Brain microvascular endothelial cell (primary cell): ENCODE measurements at regions not wholly inside any gene's neighbourhood (a gene's known extent, or its start where the extent isn't known, plus 50 kb on each side); places are given as distances from the start of the nearest gene placed in this dataset.

ENCODE experiments used
- DNase-seq: peaks from one replicate; pipeline ENCODE4 v3.0.0-alpha.2; 2020
- H3K27ac ChIP-seq: fragments of 250-450 bp; sonication (Bioruptor Pico); 2 replicates; pipeline ENCODE4 v1.5.1; 2020; ENCODE audit warnings: mild to moderate bottlenecking, moderate library complexity
- H3K27me3 ChIP-seq: fragments of 250-450 bp; sonication (Bioruptor Pico); replicated peaks from 2 replicates; pipeline ENCODE4 v1.5.1; 2020; ENCODE audit warnings: mild to moderate bottlenecking
- H3K36me3 ChIP-seq: fragments of 250-450 bp; sonication (Bioruptor Pico); replicated peaks from 2 replicates; pipeline ENCODE4 v1.5.1; 2020; ENCODE audit warnings: mild to moderate bottlenecking
- H3K4me3 ChIP-seq: 2 replicates; pipeline ENCODE4 v1.5.1; 2011; ENCODE audit warnings: low read depth, mild to moderate bottlenecking, control low read depth, low read length, moderate library complexity
- CTCF ChIP-seq: IDR thresholded peaks from 2 replicates; pipeline ENCODE4 v1.5.1; 2011; ENCODE audit warnings: low read depth, mild to moderate bottlenecking, moderate library complexity, low read length, control low read depth, inconsistent platforms; ENCODE audit errors: missing control alignments
- in situ Hi-C: cut with HindIII; loops from 2 replicates; pipeline ENCODE4 v1.10.0; 2017; ENCODE audit warnings: low sequenced_read_pairs, low pct_ligation_motif_present

- no peak overlapping the region for H3K4me3 ChIP-seq
- in situ Hi-C loops: no loop called here
- TF ChIP-seq CTCF: no peak
- H3K36me3 ChIP-seq: no peaks in the 10 kb centered on the region
- no peak for DNase-seq
- no peak overlapping the region for H3K27ac ChIP-seq
- H3K27me3 ChIP-seq: no peaks in the 10 kb centered on the region
These were observed 67.3 kb downstream of the VCPKMT start for GRCh38 chr14:50049093-50049492.

GRCh38 chr14:50049703-50050570 is 66.4 kb downstream of the VCPKMT start:
- in situ Hi-C loops: no loop called here
- Histone ChIP-seq H3K27me3 (no peaks in the 10 kb centered on the region), H3K36me3 (no peaks in the 10 kb centered on the region), H3K4me3 (no peak overlapping the region), H3K27ac (no peak overlapping the region)
- TF ChIP-seq CTCF: no peak
- no peak for DNase-seq

- H3K4me3 ChIP-seq: no peak overlapping the region
- no peak overlapping the region for H3K27ac ChIP-seq
- no peak for TF ChIP-seq CTCF
- H3K36me3 ChIP-seq: no peaks in the 10 kb centered on the region
- in situ Hi-C loops: no loop called here
- DNase-seq: no peak
- no peaks in the 10 kb centered on the region for H3K27me3 ChIP-seq
These were observed 65.3 kb downstream of the VCPKMT start for GRCh38 chr14:50051106-50051505.

GRCh38 chr14:50051706-50052105 is 64.7 kb downstream of the VCPKMT start:
- Histone ChIP-seq H3K27me3 (no peaks in the 10 kb centered on the region), H3K4me3 (no peak overlapping the region), H3K36me3 (no peaks in the 10 kb centered on the region), H3K27ac (no peak overlapping the region)
- in situ Hi-C loops: no loop called here
- no peak for DNase-seq
- TF ChIP-seq CTCF: no peak

- H3K36me3 ChIP-seq: no peaks in the 10 kb centered on the region
- no peak overlapping the region for H3K4me3 ChIP-seq
- DNase-seq: no peak
- H3K27me3 ChIP-seq: no peaks in the 10 kb centered on the region
- no peak overlapping the region for H3K27ac ChIP-seq
- in situ Hi-C loops: no loop called here
- no peak for TF ChIP-seq CTCF
These were observed 63.9 kb downstream of the VCPKMT start for GRCh38 chr14:50052517-50052916.

GRCh38 chr14:50053935-50054334 is 62.4 kb downstream of the VCPKMT start:
- Histone ChIP-seq H3K36me3 (no peaks in the 10 kb centered on the region), H3K27me3 (no peaks in the 10 kb centered on the region), H3K4me3 (no peak overlapping the region), H3K27ac (no peak overlapping the region)
- no peak for TF ChIP-seq CTCF
- in situ Hi-C loops: no loop called here
- no peak for DNase-seq
